Limb (tissue), 2 donors: ENCODE measurements at regions not wholly inside any gene's neighbourhood (a gene's known extent, or its start where the extent isn't known, plus 50 kb on each side); places are given as distances from the start of the nearest gene placed in this dataset.

Experiments used
- DNase-seq, 2 donors: peaks; one replicate each; pipeline ENCODE4 v3.0.0-alpha.2; 2016; ENCODE audit errors: extremely low spot score in 2 of 2

DNA sequence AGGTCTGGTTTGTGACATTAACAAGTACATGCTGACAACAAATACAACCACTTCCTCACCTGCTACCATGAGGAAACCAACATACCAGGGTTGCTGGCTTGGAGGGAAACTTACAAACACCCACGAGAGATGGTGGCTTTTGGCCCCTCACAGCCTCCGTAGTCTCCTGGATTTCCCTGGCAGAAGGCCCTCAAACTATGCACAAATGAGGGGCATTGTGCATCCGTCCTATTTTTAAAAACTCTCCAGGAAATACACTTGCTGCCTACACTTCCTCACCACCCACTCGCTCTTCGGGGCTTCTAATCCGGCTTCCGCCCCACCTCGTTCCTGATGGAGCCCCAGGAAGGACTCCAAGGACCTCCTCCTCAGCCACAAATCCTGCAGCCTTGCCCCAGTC is 355.0 kb upstream of the GATB start:
- no peak for DNase-seq

- DNase-seq: no peak
Observed at GRCh38 chr4:152115118-152115517, 354.3 kb upstream of the GATB start.

GRCh38 chr4:152114562-152114961 is 353.8 kb upstream of the GATB start:
- DNase-seq: no peak

GRCh38 chr4:152112887-152113286 is 352.1 kb upstream of the GATB start:
- DNase-seq: no peak

DNA sequence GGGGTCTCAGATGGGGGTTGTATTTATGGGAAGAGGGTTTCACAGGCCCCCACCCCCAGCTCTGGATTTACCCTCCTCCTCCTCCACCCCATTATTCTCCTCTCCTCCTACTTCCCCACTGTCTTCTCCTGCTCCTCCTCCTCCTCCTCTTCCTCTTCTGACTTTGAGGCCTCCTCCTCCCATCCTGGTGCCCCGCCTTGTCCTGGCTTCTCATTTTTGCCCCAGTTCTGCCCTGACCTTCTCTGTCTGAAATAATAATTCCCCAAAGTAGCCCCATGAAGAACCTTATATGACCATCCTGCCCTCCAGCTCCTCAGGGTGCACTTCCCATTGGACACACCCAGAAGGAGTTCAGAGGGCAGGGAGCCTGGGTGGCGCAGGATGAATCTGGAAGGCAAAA is 351.4 kb upstream of the GATB start:
- DNase-seq: no peak

GRCh38 chr4:152110780-152111179 is 350.0 kb upstream of the GATB start:
- DNase-seq: no peak

GRCh38 chr4:152109531-152110509 is 349.0 kb upstream of the GATB start:
- peak in 1 of 2 donors; percentile 47 for DNase-seq

- no peak for DNase-seq
Observed at GRCh38 chr4:152107736-152108500, 347.1 kb upstream of the GATB start.

GRCh38 chr4:152106781-152107321 is 346.0 kb upstream of the GATB start:
- no peak for DNase-seq

GRCh38 chr4:152106113-152106763 is 345.4 kb upstream of the GATB start:
- DNase-seq: peak in 1 of 2 donors; percentile 55

DNA sequence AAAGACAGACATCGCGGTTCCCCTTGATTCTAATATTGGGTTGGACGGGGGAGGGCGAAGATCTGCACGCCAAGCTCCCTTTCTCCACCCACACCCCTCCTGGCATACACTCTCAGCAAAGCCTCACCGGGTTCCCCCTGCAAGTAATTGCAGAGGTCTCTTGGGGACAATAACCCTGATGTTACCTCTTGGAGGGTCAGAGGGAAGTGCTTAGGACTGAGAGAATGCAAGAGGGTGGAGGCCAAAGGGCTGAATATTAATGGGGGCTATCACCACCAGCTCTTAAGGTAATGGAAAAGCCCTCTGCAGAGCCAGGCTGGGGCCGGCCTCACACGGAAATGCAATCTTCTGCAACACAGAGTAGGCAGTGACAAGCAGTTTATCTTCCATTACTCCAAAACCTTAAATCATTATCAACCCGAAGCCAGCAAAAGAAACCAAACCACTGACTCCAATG is 344.1 kb upstream of the GATB start:
- no peak for DNase-seq

DNA sequence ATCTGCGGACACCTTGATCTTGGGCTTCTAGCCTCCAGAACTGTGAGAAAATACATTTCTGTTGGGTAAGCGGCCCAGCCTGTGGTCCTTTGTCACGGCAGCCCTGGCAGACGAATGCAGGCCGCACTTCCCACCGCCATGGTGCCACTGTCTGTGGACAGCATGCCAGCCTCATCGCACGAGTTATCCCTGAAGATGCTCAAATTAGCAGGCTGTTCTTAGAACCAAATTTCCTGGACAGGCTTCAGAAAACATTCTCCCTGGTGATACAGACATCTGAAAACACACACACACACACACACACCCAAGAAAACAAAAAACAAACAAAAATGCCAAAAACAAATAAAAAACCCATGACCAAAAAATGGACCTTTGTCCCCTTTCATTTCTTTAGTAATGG is 343.5 kb upstream of the GATB start:
- no peak for DNase-seq

GRCh38 chr4:152103181-152103901 is 342.5 kb upstream of the GATB start:
- no peak for DNase-seq

- DNase-seq: no peak
Observed at GRCh38 chr4:152102436-152103000, 341.7 kb upstream of the GATB start.

DNA sequence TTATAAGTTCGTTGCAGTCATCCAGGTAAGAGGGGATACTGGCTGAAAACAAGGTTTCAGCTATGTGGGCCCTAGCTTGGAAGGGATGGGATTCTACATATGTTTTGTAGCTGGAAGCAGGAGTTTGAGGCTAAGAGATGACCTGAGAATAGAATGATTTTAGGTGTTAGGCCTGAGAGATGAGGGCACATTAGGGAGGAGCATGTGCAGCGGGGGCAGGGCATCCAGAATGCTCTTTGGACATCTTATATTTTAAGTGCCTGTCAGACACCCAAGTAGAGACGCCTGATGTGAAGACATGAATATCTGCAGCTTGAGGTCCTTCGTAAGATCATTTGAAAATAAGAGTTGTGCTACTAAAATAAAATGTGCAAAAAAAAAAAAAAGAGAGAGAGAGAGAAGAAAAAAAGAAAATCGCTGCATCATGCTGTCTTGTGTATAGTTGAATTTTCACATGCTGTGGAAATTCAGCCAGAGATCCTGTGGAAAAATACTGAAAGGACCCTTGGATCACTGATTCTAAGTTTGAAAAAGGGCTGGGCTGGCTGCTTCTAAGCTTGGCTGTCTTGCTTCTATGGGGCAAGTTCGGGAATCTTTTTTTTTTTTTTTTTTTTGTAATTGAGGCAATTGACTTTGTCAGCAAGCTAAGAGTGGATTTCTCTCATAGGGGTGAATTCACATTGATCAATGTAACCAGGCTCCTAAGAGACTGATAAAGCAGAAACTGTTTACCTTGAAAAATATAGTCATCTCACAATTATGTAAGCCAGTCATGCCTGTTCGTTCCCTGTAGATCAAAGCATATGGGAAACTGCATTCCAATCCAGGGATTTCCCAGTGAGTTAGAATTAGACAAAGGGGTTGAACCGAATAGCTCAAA is 341.0 kb upstream of the GATB start:
- no peak for DNase-seq

DNA sequence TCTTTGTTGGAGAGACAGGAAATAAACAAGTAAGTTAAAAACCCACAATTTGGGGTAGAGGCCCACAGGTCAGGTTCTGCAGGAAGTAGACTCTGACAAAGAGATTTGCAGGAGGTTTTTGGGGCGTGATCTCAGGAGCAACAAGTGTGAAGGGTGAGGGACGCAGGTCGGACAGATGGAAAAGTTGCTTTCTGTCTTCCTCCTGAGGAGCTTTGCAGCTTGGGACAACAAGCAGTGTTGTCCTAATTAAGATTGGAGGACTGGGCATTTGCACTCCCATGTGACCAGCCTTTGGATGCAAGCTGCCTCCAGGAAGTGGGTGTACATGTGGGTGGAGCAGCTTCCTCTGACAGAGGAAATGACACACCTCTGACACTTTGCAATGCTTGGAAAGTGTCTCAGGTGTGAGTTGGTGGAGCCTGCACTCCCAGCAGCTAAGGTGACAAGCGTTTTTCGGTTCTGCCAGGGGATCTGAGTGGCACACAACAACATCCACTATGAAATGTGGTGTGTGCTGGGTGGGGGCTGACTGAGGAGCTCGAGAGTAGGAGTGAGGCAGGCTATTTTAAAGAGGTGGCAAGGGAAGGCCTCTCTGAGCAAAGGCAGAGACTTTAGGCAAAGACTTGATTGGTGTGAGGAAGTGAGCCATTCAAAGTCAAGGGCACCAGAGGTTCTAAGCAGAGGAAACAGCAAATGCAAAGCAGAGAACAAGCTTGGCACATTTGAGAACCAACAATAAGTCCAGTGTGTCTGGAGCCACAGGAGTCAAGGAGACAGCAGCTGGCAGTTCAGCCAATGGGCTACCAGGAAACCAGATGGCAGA is 339.8 kb upstream of the GATB start:
- no peak for DNase-seq

- DNase-seq: no peak
Observed at GRCh38 chr4:152099981-152100378, 339.2 kb upstream of the GATB start.

DNA sequence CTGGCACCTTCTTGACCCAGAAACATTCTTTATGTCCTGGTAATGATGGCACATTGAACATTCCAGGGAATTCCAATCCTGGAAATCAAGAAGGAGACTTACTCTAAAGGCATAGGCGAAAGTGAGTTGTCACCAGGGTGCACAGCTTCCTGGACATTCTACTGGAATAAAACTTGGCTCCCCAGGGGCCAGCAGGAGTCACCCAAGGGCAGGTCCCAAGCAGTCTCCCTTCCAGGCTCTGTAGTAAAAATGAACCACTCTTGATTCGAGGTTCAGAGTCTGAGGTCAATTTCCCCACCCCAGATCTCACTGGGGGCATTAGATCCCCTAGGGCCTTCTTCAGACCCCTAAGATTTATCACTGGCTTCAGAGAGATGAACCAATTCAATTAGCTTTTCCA is 338.7 kb upstream of the GATB start:
- DNase-seq: no peak

GRCh38 chr4:152099061-152099425 is 338.2 kb upstream of the GATB start:
- DNase-seq: no peak
